Fibroblast of peridontal ligament (primary cell): ENCODE measurements at regions not wholly inside any gene's neighbourhood (a gene's known extent, or its start where the extent isn't known, plus 50 kb on each side); places are given as distances from the start of the nearest gene placed in this dataset.

Experiments
- DNase-seq: peaks from one replicate; pipeline ENCODE4 v3.0.0-alpha.2; 2010; ENCODE audit errors: extremely low read depth

DNA sequence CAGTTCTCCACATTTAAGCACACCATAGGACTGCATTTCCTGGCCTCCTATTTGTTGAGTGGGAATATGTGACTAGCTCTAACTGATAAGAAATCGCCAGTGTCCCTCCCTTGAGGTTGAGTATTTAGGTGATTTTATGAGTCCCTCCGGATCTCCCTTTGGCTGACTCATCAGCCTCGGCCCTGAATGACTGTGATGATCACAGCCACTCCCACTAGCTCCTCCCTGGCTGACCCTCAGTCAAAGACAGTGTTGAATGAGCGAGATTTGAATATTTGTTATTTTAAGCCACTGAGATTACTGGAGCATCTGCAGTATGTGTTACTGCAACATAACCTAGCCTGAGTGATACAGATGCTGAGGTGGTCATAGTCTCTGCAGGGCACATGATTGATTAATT lies 515.3 kb downstream of the EPHB1 start:
- DNase-seq, result no peak

DNA sequence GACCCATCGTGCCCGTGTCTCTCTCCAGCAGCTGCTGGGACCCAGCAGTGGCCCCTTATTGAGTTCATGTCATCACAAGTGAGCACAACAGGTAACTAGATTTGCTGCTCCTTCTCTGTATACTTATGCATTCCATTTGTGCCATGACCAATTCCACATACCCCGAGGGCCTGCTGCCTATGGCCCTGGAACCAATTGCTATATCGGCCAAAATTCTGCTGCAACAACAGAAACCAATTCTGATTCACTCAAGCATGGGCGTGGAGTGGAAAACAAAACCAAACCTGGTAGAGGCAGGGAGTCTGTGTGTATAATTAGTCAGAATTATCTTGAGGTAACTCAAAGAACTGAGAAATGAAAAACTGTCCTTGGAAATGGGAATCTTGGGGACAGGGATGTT lies 516.6 kb downstream of the EPHB1 start:
- no peak for DNase-seq

DNA sequence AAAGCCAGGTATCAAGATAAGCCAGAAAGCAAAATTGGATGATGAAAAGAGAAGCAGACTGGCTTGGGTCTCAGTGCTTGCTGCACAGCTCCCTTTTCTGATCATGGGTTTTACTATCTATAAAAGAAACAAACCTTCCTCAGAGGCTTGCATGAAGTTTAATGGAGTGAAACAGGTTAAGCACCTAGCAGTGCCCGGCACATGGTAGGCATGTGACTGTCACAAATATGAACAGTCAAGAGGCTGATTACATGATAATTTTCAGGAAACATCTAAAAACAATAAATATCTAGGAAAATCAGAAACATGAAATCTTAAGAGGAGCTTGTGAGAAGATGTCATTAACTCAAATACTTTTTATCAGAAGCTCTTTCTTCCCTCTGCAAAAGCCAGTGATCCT lies 519.2 kb downstream of the EPHB1 start:
- DNase-seq, result no peak

DNA sequence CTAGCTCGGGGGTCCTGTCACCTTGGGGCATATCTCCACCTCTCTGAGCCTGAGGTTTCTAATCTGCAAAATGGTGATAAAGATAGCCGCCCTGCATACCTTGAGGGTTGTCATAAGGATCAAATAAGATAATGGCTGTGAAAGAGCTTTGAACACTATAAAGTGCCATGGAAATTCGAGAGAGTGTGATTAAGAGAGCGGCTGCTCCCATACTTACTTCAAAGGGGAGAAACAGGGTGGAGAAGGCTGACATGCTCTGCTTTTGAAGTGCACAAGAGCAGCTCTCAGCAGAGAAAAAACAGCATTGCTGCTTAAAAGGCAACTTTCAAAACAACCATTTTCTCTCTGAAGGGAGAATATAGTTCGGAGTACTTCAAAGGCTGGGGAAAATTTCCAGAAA lies 529.2 kb downstream of the EPHB1 start:
- DNase-seq, result no peak

DNA sequence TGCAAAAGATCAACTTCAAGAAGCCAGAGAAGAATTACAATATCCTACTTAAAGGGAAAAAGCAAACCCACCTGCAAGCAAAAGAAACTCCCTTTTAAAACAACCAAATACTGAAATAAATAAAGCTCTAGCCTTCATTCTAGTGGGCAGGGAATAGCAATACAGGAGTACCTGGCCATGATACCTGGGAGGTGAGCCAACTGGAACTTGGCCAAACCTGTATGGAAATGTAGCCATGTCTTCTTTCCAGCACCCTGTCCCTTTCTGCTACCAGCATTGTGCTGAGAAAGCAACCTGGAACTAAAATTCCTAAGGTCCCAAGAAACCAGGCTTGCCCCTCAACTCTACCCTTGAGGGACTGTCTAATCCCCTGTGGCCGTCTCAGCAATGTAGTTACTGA lies 530.0 kb downstream of the EPHB1 start:
- no peak for DNase-seq

DNA sequence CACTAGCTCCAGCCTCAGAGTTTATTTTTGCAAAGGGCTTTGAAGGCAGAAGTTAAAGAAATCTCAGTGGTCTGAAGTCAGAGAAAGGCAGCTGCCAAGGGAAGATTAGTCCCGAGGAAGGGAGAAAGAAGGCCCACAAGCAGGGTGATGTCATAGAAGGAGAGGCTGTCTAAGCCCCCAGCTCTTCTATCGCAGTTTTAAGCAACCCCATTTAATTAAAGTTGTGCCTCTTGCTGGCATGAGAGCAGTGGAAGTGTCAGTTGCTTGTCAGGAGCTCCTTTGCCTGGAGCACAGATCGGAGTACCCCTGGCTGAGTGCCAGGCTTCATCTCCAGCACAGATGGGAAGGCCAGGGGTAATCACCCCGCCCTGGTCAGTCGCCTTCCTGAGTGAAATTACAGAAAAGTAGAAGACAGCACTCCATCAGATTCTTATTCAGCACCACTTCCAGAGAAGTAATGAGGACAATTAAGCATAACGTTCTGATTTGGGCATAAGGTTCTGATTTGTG lies 530.7 kb downstream of the EPHB1 start:
- no peak for DNase-seq

DNA sequence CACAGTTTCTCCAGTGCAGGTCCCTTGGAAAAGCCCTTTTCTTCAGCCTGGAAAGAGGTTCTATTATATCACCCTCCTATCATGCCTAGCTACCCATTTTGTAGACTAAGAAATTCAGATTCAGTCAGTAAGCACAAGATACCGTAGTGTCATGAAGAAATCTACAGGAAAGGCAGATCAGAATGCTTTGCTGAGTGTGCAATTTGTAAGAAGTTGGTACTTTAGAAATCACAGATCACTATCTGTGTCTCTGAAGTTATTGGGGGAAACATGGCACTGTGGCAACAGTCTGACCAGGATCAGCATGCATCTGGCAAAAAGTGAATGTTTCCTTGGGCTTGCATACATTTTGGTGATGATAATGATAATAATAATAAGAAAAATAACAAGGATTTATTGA lies 531.8 kb downstream of the EPHB1 start:
- no peak for DNase-seq

DNA sequence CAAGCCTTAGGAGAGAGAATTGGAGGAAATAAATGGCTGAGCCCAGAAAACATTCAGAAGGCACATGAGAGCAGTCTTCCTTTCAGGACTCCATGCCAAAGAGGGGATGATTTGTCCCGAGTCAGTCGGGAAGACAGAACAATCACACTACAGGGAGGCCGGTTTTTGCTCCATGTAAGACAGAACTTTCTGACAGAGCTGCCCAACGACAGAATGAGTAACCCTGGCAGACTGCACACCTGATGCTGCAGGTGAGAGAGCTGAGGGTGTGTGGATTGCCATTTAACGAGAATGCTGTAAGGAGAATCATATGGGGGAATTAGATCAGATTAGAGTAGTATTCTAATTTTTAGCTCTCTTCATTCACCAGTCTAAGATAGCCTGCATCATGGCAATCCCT lies 533.0 kb downstream of the EPHB1 start:
- DNase-seq, result no peak

DNA sequence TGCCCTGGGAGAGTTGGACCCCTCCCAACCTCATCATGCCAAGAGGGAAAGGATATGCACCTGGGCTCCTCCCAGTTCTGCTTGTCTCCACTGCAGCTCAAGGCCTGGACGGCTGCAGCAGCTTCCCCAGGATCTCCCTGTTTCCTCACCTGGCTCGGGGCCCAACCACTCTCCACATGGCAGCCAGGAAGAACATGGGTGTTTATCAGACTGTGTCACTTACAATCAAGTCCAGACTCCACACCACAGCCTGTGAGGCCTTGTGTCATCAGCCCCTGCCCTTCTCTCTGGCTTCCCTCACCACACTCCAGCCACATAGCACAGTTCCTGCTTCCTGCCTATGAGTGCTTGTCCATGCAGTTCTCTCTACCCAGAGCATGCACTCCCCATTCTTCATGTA lies 534.4 kb downstream of the EPHB1 start:
- DNase-seq, result no peak

DNA sequence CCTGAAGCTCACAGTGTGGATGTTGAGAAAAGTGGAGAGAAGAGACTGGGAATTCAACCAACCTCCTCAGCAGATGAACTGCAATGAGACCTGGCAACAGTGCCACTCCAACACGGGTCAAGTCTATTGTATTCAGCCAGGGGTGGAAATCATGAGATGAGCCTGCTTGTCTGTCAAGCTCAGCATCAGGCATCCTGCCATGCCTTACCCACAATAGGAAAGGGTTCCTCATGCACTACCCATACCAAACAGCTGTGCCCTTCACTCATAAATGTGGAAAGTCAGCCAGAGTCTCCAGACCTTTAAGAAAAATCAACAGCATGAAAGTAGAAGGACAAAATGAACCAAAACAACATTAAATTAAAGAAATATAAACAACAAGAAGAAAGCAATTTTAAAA lies 542.1 kb downstream of the EPHB1 start:
- DNase-seq, result no peak

DNA sequence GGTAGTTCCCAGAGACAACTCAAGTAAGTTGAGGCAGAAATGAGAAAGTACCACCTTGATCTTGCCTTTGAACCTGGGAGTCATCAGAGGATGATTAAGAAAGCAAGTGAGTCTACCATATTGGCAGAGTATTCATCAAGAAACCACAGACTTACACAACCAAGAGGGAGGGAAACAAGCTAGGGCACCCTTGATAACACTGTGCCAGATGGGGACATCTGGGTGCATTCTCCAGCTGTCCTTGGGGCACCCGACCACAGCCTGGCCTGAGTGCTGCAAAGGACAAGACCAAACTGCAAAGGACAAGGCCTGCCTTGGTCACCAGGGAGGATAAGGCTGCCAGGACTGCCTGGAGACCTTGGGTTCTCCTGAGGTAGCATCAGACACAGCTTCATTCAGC lies 553.6 kb downstream of the EPHB1 start:
- no peak for DNase-seq

DNA sequence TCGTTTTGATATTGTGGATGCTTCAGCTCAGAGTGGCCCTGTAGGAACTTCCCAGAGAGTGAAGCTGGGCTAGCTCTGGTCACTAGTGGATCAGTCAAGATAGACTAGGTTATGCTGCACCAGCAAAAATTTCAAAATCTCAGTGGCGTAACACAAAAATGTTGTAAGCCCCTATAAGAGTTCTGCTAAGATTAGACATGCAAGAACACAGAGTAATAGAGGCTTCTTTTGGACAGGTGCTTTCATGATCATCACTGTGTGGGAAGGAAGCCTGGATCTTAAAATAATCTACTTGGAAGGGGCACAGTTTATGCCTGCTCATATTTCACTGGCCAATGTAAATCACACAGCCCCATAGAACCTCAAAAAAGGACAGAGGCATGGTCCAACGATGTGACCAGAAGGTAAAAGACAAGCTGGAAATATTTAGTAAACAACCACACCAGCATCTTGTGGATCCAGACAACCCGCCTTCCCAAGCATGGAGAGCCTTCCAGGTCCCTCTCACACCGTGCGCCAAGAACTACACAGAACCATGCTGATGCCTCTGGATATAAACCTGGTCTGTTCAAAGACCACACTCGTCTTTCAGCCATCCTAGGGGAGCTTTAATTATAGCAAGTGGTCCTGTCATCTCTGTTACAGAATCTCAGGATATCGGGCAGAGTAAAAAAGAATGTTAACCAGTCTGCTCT lies 554.3 kb downstream of the EPHB1 start:
- DNase-seq, result no peak

DNA sequence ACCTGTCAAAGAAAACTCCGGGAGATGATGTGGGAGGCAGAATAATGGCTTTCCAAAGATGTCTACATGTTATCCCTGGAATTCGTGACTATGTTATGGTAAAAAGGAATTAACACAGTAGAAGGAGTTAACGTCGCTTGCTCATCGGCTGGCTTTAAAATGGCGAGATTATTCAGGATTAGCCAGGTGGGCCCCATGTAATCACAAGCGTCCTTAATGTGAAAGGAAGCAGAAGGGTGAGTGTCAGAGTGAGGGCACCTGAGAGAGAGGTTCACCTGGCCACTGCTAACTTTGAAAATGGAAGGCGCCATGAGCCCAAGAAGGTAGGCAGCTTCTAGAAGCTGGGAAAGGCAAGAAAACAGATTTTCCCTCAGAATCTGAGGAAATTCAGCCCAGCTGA lies 557.2 kb downstream of the EPHB1 start:
- DNase-seq, result no peak

DNA sequence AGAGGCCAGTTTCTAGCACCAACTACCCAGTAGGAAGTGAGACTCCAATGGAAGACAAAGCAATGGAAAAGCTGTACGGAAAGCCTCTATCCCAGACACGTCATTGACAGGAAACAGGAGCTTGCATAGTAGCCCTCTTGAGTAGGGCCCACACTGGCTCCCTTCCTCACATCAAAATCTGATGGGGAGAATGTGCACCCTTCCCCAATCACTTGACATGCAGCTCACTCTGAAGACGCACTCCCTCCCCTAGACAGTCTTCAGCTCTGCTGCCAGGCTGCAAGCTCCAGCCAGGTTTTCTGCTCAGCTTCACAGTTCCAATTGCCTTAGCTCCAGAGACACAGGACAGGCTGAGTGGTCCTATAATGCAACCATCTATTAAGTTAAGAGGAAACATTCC lies 567.8 kb downstream of the EPHB1 start:
- DNase-seq, result no peak

DNA sequence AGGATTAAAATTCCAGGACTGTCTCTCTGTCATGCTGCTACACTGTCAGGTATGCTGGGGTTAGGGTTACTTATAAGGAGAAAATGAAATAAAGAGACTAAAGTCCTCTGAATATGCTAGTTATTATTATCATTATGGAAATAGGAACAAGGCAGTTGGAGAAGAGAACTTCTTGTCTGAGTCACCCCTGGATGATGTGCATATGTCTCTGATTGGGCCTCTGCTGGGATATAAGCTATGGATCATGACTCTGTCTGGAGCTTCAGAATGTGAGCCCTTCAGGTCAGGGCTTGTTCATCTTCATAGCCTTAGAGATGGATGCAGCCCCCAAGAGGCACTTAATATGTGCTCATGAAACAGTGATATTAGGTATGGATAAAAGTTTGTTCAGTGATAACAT lies 569.6 kb downstream of the EPHB1 start:
- DNase-seq, result no peak

DNA sequence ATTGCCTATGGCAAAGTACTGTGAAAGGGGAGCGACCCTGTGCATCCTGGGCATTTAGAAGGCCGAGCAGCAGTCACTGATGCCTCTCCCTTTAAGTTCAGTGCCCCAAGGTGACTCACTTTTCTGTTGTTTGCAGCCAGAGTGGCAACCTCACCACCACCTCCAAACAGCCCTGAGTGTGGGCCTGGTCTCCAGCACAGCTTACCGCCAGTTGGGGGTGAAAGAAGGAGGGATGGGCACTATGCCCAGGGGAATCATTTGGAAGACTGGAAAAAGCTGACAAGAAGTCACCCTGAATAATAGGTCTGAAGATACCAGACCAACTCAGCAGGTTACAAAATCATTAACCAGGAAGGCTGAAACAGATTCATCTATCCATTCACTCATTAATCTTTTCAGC lies 571.8 kb downstream of the EPHB1 start:
- no peak for DNase-seq

DNA sequence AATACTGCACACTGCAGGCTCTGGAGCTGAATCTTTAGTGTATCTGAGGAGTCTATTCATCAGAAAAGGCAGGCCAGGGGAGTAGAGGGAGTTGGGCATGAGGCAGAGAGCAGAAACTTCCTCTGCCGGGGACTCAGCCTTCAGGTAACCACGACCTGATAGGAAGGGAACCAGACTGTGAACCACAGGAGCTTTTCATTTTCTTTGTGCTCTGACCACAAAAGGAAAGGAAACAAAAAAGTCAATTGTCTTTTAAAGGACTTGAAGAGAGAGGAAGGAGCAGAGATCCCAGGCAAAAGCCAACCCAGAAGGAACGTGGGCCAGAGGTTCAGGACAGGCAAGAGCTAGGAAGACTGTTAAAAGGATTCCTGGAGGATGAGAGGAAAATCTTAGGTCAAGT lies 573.3 kb downstream of the EPHB1 start:
- DNase-seq, result no peak

DNA sequence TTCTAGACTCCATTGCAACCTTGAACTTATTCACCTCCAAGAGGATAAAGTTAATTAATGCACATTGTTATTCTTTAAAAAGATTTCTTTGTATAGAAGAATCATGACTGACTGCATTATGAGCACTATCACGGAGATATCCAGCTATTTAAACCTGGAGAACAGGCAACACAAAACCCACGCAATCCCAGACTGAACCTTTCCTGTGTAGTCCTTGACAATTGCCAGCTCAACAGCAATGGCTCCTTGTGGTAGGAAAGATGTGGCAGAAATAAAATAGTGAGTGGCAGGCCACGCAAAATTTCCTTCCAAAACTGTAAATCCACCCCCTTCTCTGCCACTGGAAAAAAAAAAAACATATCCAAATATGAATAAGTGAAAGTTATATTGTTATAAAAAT lies 573.7 kb downstream of the EPHB1 start:
- no peak for DNase-seq

DNA sequence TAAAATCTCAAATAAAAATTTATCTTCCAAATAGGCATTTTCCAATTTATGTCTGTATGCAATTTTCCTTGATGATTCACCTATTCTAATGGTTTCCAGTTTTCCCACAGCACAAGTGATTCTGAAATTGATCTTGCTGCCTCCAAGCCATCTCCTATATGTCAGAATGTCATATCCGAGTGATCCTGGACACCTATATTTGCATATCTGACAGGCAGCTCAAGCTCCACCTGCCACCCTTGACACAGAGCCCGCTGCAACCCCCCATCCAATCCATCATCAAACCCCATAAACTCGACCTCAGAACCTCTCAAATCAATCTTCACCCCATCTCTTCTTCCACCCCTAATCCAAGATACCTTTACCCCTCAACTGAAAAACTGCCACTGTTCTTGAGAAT lies 579.5 kb downstream of the EPHB1 start:
- no peak for DNase-seq

DNA sequence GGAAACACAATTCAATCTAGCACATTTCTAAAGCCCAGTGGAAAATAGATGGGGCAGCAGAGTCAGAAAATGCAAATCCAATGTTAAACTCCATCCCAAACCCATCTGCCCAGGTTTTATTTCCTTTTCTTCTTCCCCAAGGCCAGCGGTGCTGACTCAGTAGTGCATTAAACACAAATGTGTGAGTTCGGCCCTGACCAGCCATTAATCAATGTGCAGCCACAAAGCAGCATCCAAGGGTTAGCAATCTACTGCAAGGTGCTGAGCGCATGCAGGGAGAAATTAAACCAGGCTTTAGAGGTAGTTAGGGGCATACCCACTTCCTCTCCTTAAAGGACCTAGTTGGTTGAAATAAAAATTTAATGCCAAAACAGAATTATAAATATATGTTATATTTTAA lies 583.3 kb upstream of the PPP2R3A start:
- DNase-seq, result no peak

DNA sequence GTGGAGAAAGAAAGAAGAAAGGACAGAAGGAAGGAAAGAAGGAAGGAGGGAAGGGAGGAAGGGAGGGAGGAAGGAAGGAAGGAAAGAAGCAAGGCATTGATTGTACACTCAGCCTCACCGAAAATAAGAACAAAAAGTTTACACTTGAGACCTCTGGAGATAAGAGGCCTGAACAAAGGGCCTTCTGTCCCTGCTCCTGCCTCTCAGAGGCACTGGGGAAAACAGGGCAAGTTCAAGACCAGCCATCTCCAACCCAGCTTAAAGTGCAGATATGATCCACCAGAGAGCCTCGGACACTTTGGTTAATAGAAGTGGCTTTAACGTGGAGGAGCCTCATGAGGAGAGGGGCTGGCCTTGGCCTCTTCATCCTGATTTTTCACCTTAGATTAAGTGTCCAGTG lies 582.9 kb upstream of the PPP2R3A start:
- no peak for DNase-seq

DNA sequence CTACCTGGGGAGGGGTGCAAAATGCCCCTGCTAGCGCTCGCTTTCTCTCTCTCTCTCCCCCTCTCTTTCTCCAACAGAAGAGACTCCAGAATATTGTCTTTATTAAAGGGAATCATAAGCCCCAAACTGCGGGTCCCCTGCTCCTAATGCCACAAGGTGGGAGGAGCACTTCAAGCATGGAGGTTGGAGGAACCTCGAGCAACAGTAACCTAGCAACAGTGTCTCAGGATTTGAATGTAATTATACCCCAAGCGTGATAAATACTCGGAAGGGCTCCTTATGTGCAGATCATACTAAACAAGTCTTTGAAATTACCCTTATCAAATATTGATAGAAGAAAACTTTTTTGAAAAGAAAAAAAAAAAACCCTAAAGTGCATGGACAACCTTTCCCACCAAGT lies 582.2 kb upstream of the PPP2R3A start:
- no peak for DNase-seq

DNA sequence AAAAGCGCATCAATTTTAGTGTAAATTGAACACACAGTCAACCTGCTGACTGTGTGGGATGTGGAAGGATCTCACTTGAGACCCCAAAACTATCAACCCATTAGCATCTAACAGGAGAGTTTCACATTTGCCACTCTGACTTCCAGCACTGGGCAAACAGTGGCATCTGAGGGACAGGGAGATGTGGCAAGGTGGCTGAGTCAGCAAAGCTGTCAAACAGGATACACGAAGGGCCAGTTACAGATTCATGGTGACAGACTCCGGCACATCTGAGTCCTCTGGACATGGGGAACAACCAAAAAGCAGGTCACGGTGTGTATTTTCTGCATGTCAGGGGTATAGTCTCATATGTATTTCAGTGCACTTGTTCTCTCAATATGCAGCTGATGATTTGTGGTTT lies 573.4 kb upstream of the PPP2R3A start:
- no peak for DNase-seq

DNA sequence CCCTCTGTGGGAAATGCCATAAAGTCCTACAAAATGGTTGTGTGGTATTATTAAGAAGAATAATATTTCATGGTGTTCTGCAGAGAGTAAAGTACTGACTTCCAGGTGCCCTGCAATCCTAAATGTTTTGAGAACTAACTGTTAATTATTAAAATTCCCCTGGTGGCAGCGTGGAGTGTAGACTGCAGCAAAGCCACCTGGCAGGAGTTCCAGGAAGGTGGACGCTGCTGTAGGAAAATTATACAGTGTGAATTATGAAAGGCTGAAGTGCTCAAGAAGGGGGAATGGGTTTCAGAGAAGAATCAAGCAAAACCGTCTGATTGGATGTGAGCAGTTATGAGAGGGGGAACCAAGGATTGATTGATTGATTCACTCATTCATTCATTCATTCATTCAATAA lies 572.4 kb upstream of the PPP2R3A start:
- DNase-seq, result no peak
